ENCODE measurements at regions not wholly inside any gene's neighbourhood (a gene's known extent, or its start where the extent isn't known, plus 50 kb on each side); places are given as distances from the start of the nearest gene placed in this dataset.

DNA sequence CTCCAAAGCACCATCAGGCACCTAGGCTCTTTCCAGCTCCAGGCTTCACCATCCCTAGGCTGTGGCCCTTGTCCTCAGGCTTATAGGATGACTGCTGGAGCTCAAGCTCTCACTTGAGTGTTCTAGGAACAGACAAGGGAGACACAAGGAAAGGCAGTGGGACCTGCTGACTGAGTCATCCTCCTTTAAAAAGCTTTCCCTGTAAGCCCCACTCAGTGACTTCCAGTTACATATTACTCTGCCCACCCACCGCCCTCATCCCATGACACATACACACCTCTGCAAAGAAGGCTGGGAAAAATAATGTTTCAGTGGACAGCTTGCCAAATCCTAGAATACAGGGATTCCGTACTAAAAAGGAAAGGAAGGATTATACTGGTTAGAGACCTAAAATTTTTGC lies 154.2 kb upstream of the ZNF366 start:
- Histone ChIP-seq H3K4me3 (no peak overlapping the region), H3K27ac (no peak overlapping the region)
- no peak for DNase-seq (ENCODE audit: low spot score)
- TF ChIP-seq, protein P1, sequence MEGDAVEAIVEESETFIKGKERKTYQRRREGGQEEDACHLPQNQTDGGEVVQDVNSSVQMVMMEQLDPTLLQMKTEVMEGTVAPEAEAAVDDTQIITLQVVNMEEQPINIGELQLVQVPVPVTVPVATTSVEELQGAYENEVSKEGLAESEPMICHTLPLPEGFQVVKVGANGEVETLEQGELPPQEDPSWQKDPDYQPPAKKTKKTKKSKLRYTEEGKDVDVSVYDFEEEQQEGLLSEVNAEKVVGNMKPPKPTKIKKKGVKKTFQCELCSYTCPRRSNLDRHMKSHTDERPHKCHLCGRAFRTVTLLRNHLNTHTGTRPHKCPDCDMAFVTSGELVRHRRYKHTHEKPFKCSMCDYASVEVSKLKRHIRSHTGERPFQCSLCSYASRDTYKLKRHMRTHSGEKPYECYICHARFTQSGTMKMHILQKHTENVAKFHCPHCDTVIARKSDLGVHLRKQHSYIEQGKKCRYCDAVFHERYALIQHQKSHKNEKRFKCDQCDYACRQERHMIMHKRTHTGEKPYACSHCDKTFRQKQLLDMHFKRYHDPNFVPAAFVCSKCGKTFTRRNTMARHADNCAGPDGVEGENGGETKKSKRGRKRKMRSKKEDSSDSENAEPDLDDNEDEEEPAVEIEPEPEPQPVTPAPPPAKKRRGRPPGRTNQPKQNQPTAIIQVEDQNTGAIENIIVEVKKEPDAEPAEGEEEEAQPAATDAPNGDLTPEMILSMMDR (IDR thresholded peaks at IDR 0.05), result no peak

DNA sequence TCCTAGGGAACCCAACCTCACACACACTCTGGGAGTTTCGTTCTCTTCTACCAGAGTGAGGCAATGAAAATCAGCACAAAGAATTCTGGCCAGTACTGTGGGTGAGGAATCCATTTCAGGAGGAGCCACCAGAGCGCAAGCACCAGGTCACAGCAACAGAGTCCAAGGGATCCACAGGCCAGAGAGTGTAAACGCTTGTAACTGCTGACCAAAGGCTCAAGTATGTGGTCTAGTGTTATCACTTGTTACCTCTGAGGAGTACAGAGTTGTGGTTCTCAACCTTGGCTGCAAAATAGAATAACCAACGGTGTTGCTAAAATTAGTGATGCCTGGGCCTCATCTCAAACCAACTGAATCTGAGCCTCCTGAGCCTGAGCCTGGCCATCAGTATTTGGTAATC lies 152.5 kb upstream of the ZNF366 start:
- DNase-seq (ENCODE audit: low spot score), result no peak
- TF ChIP-seq, protein P1 (IDR thresholded peaks at IDR 0.05), result no peak
- H3K27ac ChIP-seq, result no peak overlapping the region
- no peak overlapping the region for H3K4me3 ChIP-seq

DNA sequence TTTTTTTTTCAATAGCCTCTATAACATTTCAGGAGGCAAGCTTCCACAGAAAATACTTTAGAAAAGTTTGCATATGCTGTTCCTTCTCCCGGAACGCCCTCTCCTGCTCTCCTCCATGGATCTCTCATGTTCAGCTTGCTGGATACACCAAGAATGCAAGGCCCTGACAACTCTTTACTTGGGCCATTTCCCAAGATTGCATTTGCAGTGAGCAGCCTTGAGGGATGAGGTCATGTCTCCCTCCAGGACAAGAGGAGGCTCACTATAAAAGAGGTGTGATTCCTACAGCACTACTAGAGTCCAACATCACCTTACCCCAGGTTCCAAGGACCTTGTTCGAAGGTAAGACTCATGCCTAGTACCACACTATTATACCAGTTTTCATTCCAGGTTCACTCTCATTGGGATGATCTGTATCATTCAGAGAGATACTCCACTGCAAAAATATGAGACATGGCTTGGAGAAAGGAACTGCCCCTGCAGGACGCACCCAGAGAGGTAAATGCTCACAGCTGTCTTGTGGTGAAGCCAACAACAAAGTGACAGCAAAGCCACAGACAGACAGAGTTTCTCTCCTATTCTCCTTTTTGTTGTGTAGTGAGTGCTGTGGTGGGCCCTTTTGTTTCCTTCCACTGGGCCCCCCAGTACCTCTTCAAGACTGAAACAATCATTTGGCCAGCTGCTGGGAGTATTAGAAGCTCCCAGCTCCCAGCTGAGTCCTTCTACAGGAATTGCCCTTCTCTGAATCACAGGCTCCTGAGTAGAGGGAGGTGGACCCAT lies 151.7 kb upstream of the ZNF366 start:
- TF ChIP-seq, protein P1 (IDR thresholded peaks at IDR 0.05), result no peak
- H3K4me3 ChIP-seq, result no peak overlapping the region
- no peak for DNase-seq (ENCODE audit: low spot score)
- H3K27ac ChIP-seq, result no peak overlapping the region

DNA sequence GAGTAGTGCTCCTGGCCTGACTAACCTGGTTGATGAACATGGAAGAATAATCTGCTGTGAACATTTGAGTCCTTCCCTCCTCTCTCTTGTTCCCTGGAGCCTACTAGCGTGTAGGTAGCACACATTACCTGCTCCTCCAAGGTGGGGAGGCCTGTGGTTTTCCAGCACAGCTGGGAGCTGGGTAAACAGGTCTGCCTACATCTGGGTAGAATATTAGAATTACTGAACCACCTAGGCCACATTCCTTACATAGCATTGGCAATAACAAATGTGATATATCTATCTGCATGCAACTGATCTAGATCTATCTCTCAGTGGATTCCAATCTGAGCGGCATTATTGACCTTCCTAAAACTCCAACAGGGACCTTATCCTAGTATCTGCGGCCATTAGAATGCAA lies 151.0 kb upstream of the ZNF366 start:
- TF ChIP-seq, protein P1 (IDR thresholded peaks at IDR 0.05), result no peak
- no peak for DNase-seq (ENCODE audit: low spot score)

DNA sequence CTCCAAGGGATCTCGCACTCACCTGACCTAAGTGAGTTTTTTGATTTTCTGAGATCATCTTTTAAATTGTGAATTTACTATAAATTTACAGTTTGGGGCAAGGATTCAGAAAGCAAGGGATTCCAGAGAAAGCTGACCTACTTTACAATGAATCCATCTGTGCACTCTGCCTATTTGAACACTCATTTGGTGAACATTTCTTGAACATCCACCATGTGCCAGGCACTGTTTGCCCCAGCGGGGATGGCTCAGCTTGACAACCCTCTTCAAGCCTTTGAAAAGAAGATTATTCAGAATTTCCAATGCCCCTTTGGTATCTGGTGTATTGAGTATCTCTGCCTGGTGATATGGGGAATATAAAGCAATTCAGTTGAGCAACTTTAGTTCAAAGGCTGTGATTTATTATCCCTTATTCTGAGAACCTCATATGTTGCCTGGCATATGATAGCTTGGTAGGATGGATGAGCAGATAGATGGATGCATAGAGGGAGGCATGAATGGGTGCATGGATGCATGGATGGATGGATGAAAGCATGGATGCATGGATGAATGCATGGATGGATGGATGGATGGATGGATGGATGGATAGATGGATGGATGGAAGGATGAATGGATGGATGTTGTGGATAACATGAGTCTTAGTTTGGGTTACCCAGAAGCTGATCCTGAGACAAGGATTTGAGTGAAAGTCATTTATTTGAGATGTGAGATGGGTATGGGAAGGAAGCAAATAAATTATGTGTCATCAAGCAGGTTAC lies 149.7 kb upstream of the ZNF366 start:
- no peak for DNase-seq (ENCODE audit: low spot score)
- no peak overlapping the region for H3K27ac ChIP-seq
- TF ChIP-seq, protein P1 (IDR thresholded peaks at IDR 0.05), result no peak
- H3K4me3 ChIP-seq, result no peak overlapping the region

More for the DNA sequence above, 151.0 kb upstream of the ZNF366 start:
- Histone ChIP-seq H3K4me3 (no peak overlapping the region), H3K27ac (no peak overlapping the region)

DNA sequence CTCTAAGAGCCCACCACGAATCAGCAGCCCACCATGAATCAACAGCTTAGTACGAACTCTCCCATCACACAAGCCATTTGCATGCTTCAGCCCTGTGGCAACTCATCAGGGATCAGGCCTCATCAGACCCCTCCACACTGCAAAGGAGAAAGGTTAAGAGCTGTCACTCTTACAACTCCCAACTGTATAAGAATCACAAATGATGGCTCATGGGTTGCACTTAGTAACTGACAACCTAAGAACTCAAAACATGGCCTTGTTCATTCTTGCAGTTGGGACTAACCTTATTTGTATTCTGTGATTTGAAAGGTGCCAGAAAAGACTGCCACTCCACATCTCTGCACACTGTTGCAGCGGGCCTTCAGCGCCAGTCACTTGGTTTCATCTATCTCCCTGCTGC lies 149.1 kb upstream of the ZNF366 start:
- Histone ChIP-seq H3K4me3 (no peak overlapping the region), H3K27ac (no peak overlapping the region)
- no peak for DNase-seq (ENCODE audit: low spot score)
- TF ChIP-seq, protein P1 (IDR thresholded peaks at IDR 0.05), result no peak

DNA sequence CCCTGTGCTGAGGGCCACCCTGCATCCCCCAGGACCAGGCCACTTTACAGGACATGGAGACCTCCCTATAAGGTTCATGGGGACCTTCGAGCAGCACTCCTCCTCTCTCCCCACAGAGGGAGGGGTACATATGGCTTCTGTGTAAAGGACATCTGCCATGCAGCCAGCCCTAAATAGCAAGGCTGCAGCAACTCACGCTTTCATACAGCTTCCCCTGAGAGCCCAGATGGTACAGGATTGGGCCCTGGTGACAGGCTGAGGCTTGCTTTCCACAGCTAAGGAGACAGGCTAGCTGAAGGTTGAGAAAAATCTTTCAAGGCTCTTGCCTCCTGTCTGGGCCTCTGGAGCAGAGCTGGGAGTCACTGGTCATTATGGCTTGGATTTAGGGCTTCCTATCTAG lies 147.0 kb upstream of the ZNF366 start:
- TF ChIP-seq, protein P1 (IDR thresholded peaks at IDR 0.05), result no peak
- Histone ChIP-seq H3K27ac (no peak overlapping the region), H3K4me3 (no peak overlapping the region)
- no peak for DNase-seq (ENCODE audit: low spot score)
